ENCODE measurements at regions not wholly inside any gene's neighbourhood (a gene's known extent, or its start where the extent isn't known, plus 50 kb on each side); places are given as distances from the start of the nearest gene placed in this dataset.

GRCh38 chr12:114160445-114160844, 194.3 kb upstream of the RBM19 start:
- no peak for TF ChIP-seq POLR2A (IDR thresholded peaks at IDR 0.05; ENCODE audit: low read length)
- TF ChIP-seq GATA1 (IDR thresholded peaks at IDR 0.05; ENCODE audit: low read depth, low read length): no peak
